GM23338 (cell line): ENCODE measurements at regions not wholly inside any gene's neighbourhood (a gene's known extent, or its start where the extent isn't known, plus 50 kb on each side); places are given as distances from the start of the nearest gene placed in this dataset.

ENCODE experiments used
- ATAC-seq: fragments of 200-7000 bp; cut with Tn5 transposase; 3 replicates; pipeline ENCODE4 v1.9.1; 2020
- DNase-seq: peaks from one replicate; pipeline ENCODE4 v3.0.0-alpha.2; 2015; ENCODE audit warnings: low spot score
- H2AFZ ChIP-seq: fragments of 200-600 bp; sonication (generic); 2 replicates; pipeline ENCODE4 v1.8.0; 2016; ENCODE audit warnings: antibody characterized with exemption, mild to moderate bottlenecking, moderate library complexity
- H3F3A ChIP-seq: fragments of 200-600 bp; sonication (generic); replicated peaks from 2 replicates; pipeline ENCODE4 v1.8.0; 2017; ENCODE audit warnings: antibody characterized with exemption, mixed run types, low read depth
- H3K27ac ChIP-seq: fragments of 200-600 bp; sonication (generic); 2 replicates; pipeline ENCODE4 v1.6.1; 2016; ENCODE audit warnings: low read depth
- H3K27me3 ChIP-seq: fragments of 200-600 bp; sonication (generic); 2 replicates; pipeline ENCODE4 v1.8.0; 2016; ENCODE audit warnings: mild to moderate bottlenecking, mixed run types, moderate library complexity; ENCODE audit not compliant: insufficient read depth
- H3K36me3 ChIP-seq: fragments of 200-600 bp; sonication (generic); 2 replicates; pipeline ENCODE4 v1.8.0; 2016; ENCODE audit warnings: mild to moderate bottlenecking; ENCODE audit not compliant: insufficient read depth
- H3K4me1 ChIP-seq: fragments of 200-600 bp; sonication (generic); 2 replicates; pipeline ENCODE4 v1.8.0; 2016; ENCODE audit warnings: mild to moderate bottlenecking, moderate library complexity; ENCODE audit not compliant: insufficient read depth
- H3K4me2 ChIP-seq: fragments of 200-600 bp; sonication (generic); 2 replicates; pipeline ENCODE4 v1.7.1; 2017; ENCODE audit warnings: mixed run types
- H3K4me3 ChIP-seq: fragments of 200-600 bp; sonication (generic); 2 replicates; pipeline ENCODE4 v1.6.1; 2016; ENCODE audit warnings: mixed run types
- H3K79me2 ChIP-seq: fragments of 200-600 bp; sonication (generic); replicated peaks from 2 replicates; pipeline ENCODE4 v1.8.0; 2017; ENCODE audit warnings: mild to moderate bottlenecking; ENCODE audit not compliant: insufficient read depth
- H3K9me2 ChIP-seq: fragments of 200-600 bp; sonication (generic); 2 replicates; pipeline ENCODE4 v1.8.0; 2017; ENCODE audit not compliant: insufficient read depth
- H4K20me1 ChIP-seq: fragments of 200-600 bp; sonication (generic); replicated peaks from 2 replicates; pipeline ENCODE4 v1.8.0; 2017; ENCODE audit warnings: mild to moderate bottlenecking; ENCODE audit not compliant: insufficient read depth
- H3K27ac Mint-ChIP-seq: 2 replicates; pipeline ENCODE4 v1.8.0; 2020; ENCODE audit warnings: inconsistent platforms, mild to moderate bottlenecking, moderate library complexity, mixed read lengths
- H3K27me3 Mint-ChIP-seq: 3 replicates; pipeline ENCODE4 v1.8.0; 2022; ENCODE audit warnings: low read depth, mild to moderate bottlenecking, moderate library complexity, mixed read lengths, inconsistent platforms; ENCODE audit not compliant: insufficient read depth, poor library complexity
- H3K36me3 Mint-ChIP-seq: 3 replicates; pipeline ENCODE4 v1.8.0; 2021; ENCODE audit warnings: low read depth, mild to moderate bottlenecking, inconsistent platforms, moderate library complexity, mixed read lengths
- H3K4me1 Mint-ChIP-seq: 3 replicates; pipeline ENCODE4 v1.8.0; 2020; ENCODE audit warnings: mild to moderate bottlenecking, inconsistent platforms, mixed read lengths
- H3K4me3 Mint-ChIP-seq: 3 replicates; pipeline ENCODE4 v1.8.0; 2021; ENCODE audit warnings: moderate library complexity, mild to moderate bottlenecking, inconsistent platforms, mixed read lengths
- H3K9me3 Mint-ChIP-seq: 3 replicates; pipeline ENCODE4 v1.8.0; 2020; ENCODE audit warnings: moderate library complexity, mild to moderate bottlenecking, inconsistent platforms, mixed read lengths
- CREB1 ChIP-seq: fragments of 250-450 bp; sonication (Bioruptor Pico); IDR thresholded peaks from 2 replicates; pipeline ENCODE4 v1.5.0; 2020; ENCODE audit warnings: low read depth, mild to moderate bottlenecking, moderate library complexity
- CTCF ChIP-seq, 2 experiments: fragments of 200-600 bp in 1 of 2; sonication (generic) in 1 of 2; conservative IDR thresholded peaks; 2 replicates each; pipeline versions ENCODE4 v1.5.1 to v1.6.1; 2016 to 2017; ENCODE audit warnings: antibody characterized with exemption in 2 of 2, low read depth in 2 of 2, mild to moderate bottlenecking in 2 of 2, moderate library complexity in 1 of 2
- ETS1 ChIP-seq: IDR thresholded peaks from 2 replicates; pipeline ENCODE4 v1.6.1; 2016; ENCODE audit warnings: antibody characterized with exemption
- EZH2 ChIP-seq: fragments of 200-600 bp; sonication (generic); IDR thresholded peaks from one replicate; pipeline ENCODE4 v1.8.0; 2017; ENCODE audit warnings: antibody characterized with exemption, mild to moderate bottlenecking, low read depth; ENCODE audit not compliant: unreplicated experiment
- EZH2phosphoT487 ChIP-seq: fragments of 200-600 bp; sonication (generic); IDR thresholded peaks from one replicate; pipeline ENCODE4 v1.8.1; 2018; ENCODE audit warnings: antibody characterized with exemption; ENCODE audit not compliant: unreplicated experiment
- JUNB ChIP-seq: IDR thresholded peaks from one replicate; pipeline ENCODE4 v1.6.1; 2016; ENCODE audit warnings: antibody characterized with exemption; ENCODE audit not compliant: unreplicated experiment
- NANOG ChIP-seq: IDR thresholded peaks from 2 replicates; pipeline ENCODE4 v1.6.1; 2016; ENCODE audit warnings: antibody characterized with exemption, borderline replicate concordance
- POLR2AphosphoS5 ChIP-seq: IDR thresholded peaks from 2 replicates; pipeline ENCODE4 v1.6.1; 2016; ENCODE audit warnings: antibody characterized with exemption, low read depth
- STAT1 ChIP-seq: IDR thresholded peaks from one replicate; pipeline ENCODE4 v1.6.1; 2016; ENCODE audit warnings: antibody characterized with exemption; ENCODE audit not compliant: unreplicated experiment
- ZNF114 ChIP-seq: fragments of 250-450 bp; sonication (Bioruptor Pico); IDR thresholded peaks from 2 replicates; pipeline ENCODE4 v1.5.0; 2020; ENCODE audit warnings: mild to moderate bottlenecking, moderate library complexity
- ZNF331 ChIP-seq: fragments of 250-450 bp; sonication (Bioruptor Pico); IDR thresholded peaks from 2 replicates; pipeline ENCODE4 v1.5.0; 2020; ENCODE audit warnings: low read depth, mild to moderate bottlenecking, moderate library complexity
- TF ChIP-seq, protein P1 (sequence below): IDR thresholded peaks from one replicate; pipeline ENCODE4 v1.6.1; 2018; ENCODE audit warnings: antibody characterized with exemption; ENCODE audit not compliant: unreplicated experiment
- TF ChIP-seq, protein P2 (sequence below): fragments of 250-450 bp; sonication (Bioruptor Pico); IDR thresholded peaks from 2 replicates; pipeline ENCODE4 v1.5.0; 2020; ENCODE audit warnings: mild to moderate bottlenecking, moderate library complexity

DNA sequence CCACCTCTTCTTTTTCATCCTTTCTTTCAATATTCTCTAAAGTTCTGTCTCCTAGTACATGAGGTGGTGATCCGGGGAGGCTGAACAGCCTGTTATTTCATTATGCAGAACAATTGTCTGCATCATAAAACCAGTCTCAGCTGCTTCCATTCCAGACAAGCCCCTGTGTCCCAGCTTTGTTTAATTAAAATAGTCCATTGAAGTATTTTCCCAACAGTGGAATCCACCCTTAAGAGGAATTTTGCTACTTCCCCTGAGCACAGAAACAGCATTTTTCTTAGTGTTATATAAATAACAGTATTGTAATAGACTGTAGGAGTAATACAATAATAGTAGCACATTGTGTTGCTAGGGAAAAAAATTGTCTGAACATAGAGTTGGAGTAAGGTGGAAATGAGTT is 395.4 kb upstream of the TCF4 start:
- H3K4me1 ChIP-seq: peaks cover 6% of the 10 kb centered on the region
- Mint-ChIP-seq H3K36me3 (peaks cover 9% of the 10 kb centered on the region), H3K4me3 (no peak overlapping the region), H3K4me1 (peaks cover 7% of the 10 kb centered on the region), H3K27ac (peak overlapping the region; percentile 25; the same call in 1 of the 2 replicates), H3K27me3 (peaks cover 3% of the 10 kb centered on the region), H3K9me3 (peaks cover 11% of the 10 kb centered on the region)
- no peaks in the 10 kb centered on the region for H3K9me2 ChIP-seq
- H3K4me3 ChIP-seq: no peak overlapping the region
- TF ChIP-seq STAT1 (no peak), ZNF114 (CRISPR knock-in tag) (no peak), POLR2AphosphoS5 (no peak), CTCF (conservative IDR thresholded peaks at IDR 0.05; ENCODE audit: low read depth in 2 of 2) (no peak), CREB1 (no peak), EZH2phosphoT487 (no peak), JUNB (no peak), ETS1 (no peak), EZH2 (no peak), ZNF331 (no peak), NANOG (no peak)
- TF ChIP-seq, protein P1, sequence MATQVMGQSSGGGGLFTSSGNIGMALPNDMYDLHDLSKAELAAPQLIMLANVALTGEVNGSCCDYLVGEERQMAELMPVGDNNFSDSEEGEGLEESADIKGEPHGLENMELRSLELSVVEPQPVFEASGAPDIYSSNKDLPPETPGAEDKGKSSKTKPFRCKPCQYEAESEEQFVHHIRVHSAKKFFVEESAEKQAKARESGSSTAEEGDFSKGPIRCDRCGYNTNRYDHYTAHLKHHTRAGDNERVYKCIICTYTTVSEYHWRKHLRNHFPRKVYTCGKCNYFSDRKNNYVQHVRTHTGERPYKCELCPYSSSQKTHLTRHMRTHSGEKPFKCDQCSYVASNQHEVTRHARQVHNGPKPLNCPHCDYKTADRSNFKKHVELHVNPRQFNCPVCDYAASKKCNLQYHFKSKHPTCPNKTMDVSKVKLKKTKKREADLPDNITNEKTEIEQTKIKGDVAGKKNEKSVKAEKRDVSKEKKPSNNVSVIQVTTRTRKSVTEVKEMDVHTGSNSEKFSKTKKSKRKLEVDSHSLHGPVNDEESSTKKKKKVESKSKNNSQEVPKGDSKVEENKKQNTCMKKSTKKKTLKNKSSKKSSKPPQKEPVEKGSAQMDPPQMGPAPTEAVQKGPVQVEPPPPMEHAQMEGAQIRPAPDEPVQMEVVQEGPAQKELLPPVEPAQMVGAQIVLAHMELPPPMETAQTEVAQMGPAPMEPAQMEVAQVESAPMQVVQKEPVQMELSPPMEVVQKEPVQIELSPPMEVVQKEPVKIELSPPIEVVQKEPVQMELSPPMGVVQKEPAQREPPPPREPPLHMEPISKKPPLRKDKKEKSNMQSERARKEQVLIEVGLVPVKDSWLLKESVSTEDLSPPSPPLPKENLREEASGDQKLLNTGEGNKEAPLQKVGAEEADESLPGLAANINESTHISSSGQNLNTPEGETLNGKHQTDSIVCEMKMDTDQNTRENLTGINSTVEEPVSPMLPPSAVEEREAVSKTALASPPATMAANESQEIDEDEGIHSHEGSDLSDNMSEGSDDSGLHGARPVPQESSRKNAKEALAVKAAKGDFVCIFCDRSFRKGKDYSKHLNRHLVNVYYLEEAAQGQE: no peak
- TF ChIP-seq, protein P2, sequence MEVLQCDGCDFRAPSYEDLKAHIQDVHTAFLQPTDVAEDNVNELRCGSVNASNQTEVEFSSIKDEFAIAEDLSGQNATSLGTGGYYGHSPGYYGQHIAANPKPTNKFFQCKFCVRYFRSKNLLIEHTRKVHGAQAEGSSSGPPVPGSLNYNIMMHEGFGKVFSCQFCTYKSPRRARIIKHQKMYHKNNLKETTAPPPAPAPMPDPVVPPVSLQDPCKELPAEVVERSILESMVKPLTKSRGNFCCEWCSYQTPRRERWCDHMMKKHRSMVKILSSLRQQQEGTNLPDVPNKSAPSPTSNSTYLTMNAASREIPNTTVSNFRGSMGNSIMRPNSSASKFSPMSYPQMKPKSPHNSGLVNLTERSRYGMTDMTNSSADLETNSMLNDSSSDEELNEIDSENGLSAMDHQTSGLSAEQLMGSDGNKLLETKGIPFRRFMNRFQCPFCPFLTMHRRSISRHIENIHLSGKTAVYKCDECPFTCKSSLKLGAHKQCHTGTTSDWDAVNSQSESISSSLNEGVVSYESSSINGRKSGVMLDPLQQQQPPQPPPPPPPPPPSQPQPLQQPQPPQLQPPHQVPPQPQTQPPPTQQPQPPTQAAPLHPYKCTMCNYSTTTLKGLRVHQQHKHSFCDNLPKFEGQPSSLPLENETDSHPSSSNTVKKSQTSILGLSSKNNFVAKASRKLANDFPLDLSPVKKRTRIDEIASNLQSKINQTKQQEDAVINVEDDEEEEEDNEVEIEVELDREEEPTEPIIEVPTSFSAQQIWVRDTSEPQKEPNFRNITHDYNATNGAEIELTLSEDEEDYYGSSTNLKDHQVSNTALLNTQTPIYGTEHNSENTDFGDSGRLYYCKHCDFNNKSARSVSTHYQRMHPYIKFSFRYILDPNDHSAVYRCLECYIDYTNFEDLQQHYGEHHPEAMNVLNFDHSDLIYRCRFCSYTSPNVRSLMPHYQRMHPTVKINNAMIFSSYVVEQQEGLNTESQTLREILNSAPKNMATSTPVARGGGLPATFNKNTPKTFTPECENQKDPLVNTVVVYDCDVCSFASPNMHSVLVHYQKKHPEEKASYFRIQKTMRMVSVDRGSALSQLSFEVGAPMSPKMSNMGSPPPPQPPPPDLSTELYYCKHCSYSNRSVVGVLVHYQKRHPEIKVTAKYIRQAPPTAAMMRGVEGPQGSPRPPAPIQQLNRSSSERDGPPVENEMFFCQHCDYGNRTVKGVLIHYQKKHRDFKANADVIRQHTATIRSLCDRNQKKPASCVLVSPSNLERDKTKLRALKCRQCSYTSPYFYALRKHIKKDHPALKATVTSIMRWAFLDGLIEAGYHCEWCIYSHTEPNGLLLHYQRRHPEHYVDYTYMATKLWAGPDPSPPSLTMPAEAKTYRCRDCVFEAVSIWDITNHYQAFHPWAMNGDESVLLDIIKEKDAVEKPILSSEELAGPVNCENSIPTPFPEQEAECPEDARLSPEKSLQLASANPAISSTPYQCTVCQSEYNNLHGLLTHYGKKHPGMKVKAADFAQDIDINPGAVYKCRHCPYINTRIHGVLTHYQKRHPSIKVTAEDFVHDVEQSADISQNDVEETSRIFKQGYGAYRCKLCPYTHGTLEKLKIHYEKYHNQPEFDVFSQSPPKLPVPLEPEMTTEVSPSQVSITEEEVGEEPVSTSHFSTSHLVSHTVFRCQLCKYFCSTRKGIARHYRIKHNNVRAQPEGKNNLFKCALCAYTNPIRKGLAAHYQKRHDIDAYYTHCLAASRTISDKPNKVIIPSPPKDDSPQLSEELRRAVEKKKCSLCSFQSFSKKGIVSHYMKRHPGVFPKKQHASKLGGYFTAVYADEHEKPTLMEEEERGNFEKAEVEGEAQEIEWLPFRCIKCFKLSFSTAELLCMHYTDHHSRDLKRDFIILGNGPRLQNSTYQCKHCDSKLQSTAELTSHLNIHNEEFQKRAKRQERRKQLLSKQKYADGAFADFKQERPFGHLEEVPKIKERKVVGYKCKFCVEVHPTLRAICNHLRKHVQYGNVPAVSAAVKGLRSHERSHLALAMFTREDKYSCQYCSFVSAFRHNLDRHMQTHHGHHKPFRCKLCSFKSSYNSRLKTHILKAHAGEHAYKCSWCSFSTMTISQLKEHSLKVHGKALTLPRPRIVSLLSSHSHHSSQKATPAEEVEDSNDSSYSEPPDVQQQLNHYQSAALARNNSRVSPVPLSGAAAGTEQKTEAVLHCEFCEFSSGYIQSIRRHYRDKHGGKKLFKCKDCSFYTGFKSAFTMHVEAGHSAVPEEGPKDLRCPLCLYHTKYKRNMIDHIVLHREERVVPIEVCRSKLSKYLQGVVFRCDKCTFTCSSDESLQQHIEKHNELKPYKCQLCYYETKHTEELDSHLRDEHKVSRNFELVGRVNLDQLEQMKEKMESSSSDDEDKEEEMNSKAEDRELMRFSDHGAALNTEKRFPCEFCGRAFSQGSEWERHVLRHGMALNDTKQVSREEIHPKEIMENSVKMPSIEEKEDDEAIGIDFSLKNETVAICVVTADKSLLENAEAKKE (CRISPR knock-in tag): no peak
- H3K27me3 ChIP-seq: no peaks in the 10 kb centered on the region
- no peaks in the 10 kb centered on the region for H4K20me1 ChIP-seq
- no peaks in the 10 kb centered on the region for H3F3A ChIP-seq
- no peak overlapping the region for H2AFZ ChIP-seq
- DNase-seq (no peak), ATAC-seq (no peak)
- H3K79me2 ChIP-seq: no peaks in the 10 kb centered on the region
- H3K27ac ChIP-seq: no peak overlapping the region
- H3K4me2 ChIP-seq: 0 out of 2 replicates have a peak overlapping the region, but pooled peaks have one; percentile 29
- H3K36me3 ChIP-seq: 0 out of 2 replicates have a peak, but pooled peaks cover 5% of the 10 kb centered on the region
